Spleen (tissue), 7 donors: ENCODE measurements at regions not wholly inside any gene's neighbourhood (a gene's known extent, or its start where the extent isn't known, plus 50 kb on each side); places are given as distances from the start of the nearest gene placed in this dataset.

Experiments used
- CTCF ChIP-seq, 11 experiments: fragments of 200-600 bp in 7 of 11; fragments of 450-650 bp in 4 of 11; sonication (generic) in 4 of 11; IDR thresholded peaks in 8 of 11; conservative IDR thresholded peaks in 3 of 11; 1 replicate in 7 of 11; 2 replicates in 4 of 11; pipeline versions ENCODE4 v1.4.0 to v1.8.0; 2016 to 2021; ENCODE audit warnings: antibody characterized with exemption in 11 of 11, inconsistent platforms in 4 of 11, mild to moderate bottlenecking in 1 of 11
- POLR2A ChIP-seq, 3 donors: fragments of 450-650 bp; IDR thresholded peaks; one replicate each; pipeline ENCODE4 v1.5.1; 2017; ENCODE audit warnings: antibody characterized with exemption in 3 of 3, mild to moderate bottlenecking in 1 of 3
- donor health status: DM: no; HTN: no; CAD: no; lungs with moderate emphysema.
- donor health status: DM: no; HTN: no; CAD: no.
- donor health status: DM: no; HTN: no; CAD: no.

DNA sequence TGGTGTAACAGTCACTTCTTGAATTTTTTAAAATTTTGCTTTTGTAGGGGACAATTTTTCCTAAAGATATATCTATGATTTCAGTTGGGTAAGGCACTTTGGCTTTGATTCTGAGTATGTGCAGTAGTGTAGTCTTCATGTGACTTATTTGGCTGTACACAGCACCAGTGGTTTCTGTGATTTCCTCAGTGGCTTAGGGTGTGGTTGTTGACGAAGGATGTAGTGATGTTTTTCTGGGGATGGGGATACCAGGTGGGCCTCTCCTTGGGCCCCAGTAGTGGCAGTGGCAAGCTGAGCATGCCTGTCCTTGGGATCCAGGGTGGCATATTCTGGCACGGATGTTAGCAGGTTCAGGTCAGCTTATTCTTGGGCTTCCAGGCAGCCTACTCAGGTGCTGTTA lies 364.9 kb upstream of the CADM1 start:
- TF ChIP-seq CTCF (IDR thresholded peaks at IDR 0.05 in 8 of 11, conservative IDR thresholded peaks at IDR 0.05 in 3 of 11), result no peak
- TF ChIP-seq POLR2A (IDR thresholded peaks at IDR 0.05), result no peak
